GM12892 (cell line): ENCODE measurements at regions not wholly inside any gene's neighbourhood (a gene's known extent, or its start where the extent isn't known, plus 50 kb on each side); places are given as distances from the start of the nearest gene placed in this dataset.

ENCODE experiments used
- POLR2A ChIP-seq: IDR thresholded peaks from 2 replicates; pipeline ENCODE4 v1.6.1; 2011; ENCODE audit warnings: low read depth, low read length, control low read depth
- POLR2AphosphoS5 ChIP-seq: IDR thresholded peaks from 2 replicates; pipeline ENCODE4 v1.6.1; 2011; ENCODE audit warnings: low read depth, low read length, control low read depth
- TAF1 ChIP-seq: IDR thresholded peaks from 2 replicates; pipeline ENCODE4 v1.6.1; 2011; ENCODE audit warnings: low read depth, mild to moderate bottlenecking, control low read depth, low read length, borderline replicate concordance

DNA sequence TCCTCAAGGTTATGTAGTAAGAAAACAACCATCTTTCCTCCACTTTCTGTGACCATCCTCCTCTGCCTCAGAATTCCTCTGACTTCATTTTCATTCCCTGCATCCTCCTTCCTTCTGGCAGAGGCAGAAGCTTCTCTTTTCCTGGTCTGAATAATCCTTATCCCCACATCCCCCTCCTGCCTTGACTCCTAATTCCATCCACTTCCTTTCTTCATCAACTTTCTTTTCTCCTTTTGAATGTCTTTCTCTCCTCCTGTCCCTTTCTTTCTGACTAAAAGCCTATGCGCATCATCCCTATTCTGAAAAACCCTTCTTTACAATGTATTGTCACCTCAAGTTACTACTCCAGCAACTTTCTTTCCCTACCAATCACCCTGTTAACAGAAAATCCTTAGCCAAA is 79.0 kb downstream of the CDO1 start:
- TF ChIP-seq POLR2A = no peak
- TF ChIP-seq POLR2AphosphoS5 = no peak
- no peak for TF ChIP-seq TAF1
